GM18951 (cell line): ENCODE measurements at regions not wholly inside any gene's neighbourhood (a gene's known extent, or its start where the extent isn't known, plus 50 kb on each side); places are given as distances from the start of the nearest gene placed in this dataset.
"Not testable (repeated sequence)": the region's sequence is repeated elsewhere in the genome, so short reads cannot be mapped to it uniquely, and the experiment has no call there.

Experiments used
- POLR2A ChIP-seq: IDR thresholded peaks from 4 replicates; pipeline ENCODE4 v1.6.1; 2011; ENCODE audit warnings: mild to moderate bottlenecking; ENCODE audit not compliant: insufficient read length, insufficient read depth; ENCODE audit errors: extremely low read depth
- in situ Hi-C: fragments of 300-500 bp; cut with MboI; formaldehyde crosslinking; loops from one replicate; pipeline ENCODE4 v1.12.0; 2022; ENCODE audit warnings: low sequenced_read_pairs, mixed read lengths, inconsistent platforms; ENCODE audit not compliant: unreplicated experiment

- no peak for TF ChIP-seq POLR2A
- in situ Hi-C loops = no loop called here
These were observed 1012.7 kb downstream of the TDRD15 start for GRCh38 chr2:22136446-22136845.

- in situ Hi-C loops = no loop called here
- TF ChIP-seq POLR2A = no peak
These were observed 1020.1 kb downstream of the TDRD15 start for GRCh38 chr2:22143840-22144239.

GRCh38 chr2:22153931-22154613 is 1030.3 kb downstream of the TDRD15 start:
- in situ Hi-C loops = no loop called here
- no peak for TF ChIP-seq POLR2A

GRCh38 chr2:22156661-22157060 is 1032.9 kb downstream of the TDRD15 start:
- in situ Hi-C loops = not testable (repeated sequence)

GRCh38 chr2:22167256-22167655 is 1043.5 kb downstream of the TDRD15 start:
- TF ChIP-seq POLR2A = no peak
- in situ Hi-C loops = no loop called here

GRCh38 chr2:22175003-22175402 is 1051.2 kb downstream of the TDRD15 start:
- no peak for TF ChIP-seq POLR2A
- in situ Hi-C loops = no loop called here

- in situ Hi-C loops = no loop called here
These were observed 1061.5 kb downstream of the TDRD15 start for GRCh38 chr2:22185251-22185650.

GRCh38 chr2:22186261-22186828 is 1062.6 kb downstream of the TDRD15 start:
- in situ Hi-C loops = not testable (repeated sequence)

More at GRCh38 chr2:22185251-22185650, 1061.5 kb downstream of the TDRD15 start:
- no peak for TF ChIP-seq POLR2A

- in situ Hi-C loops = no loop called here
- no peak for TF ChIP-seq POLR2A
These were observed 1066.2 kb downstream of the TDRD15 start for GRCh38 chr2:22189893-22190480.

- in situ Hi-C loops = no loop called here
- no peak for TF ChIP-seq POLR2A
These were observed 1070.5 kb downstream of the TDRD15 start for GRCh38 chr2:22194218-22194617.

GRCh38 chr2:22196806-22197205 is 1073.0 kb downstream of the TDRD15 start:
- TF ChIP-seq POLR2A = no peak
- in situ Hi-C loops = no loop called here

- in situ Hi-C loops = no loop called here
- no peak for TF ChIP-seq POLR2A
These were observed 1074.9 kb downstream of the TDRD15 start for GRCh38 chr2:22198381-22199283.

GRCh38 chr2:22199994-22200393 is 1076.2 kb downstream of the TDRD15 start:
- in situ Hi-C loops = no loop called here
- no peak for TF ChIP-seq POLR2A
